K562 (cell line): ENCODE measurements at regions not wholly inside any gene's neighbourhood (a gene's known extent, or its start where the extent isn't known, plus 50 kb on each side); places are given as distances from the start of the nearest gene placed in this dataset.
"Not testable (repeated sequence)": the region's sequence is repeated elsewhere in the genome, so short reads cannot be mapped to it uniquely, and the experiment has no call there.

ENCODE experiments used
- ATAC-seq: fragments of 200-7000 bp; cut with Tn5 transposase; 3 replicates; pipeline ENCODE4 v1.9.1; 2020; ENCODE audit warnings: moderate library complexity
- BruUV-seq: library from RNA; stranded (reverse); fragments of 400-500 nt; replicated peaks from 2 replicates; lab custom pipeline; 2021; lab: Mats Ljungman, UMichigan
- CTCF ChIA-PET: fragments of 300-600 bp; formaldehyde crosslinking; extraction: SDS; loops from one replicate; lab custom pipeline; 2021; ENCODE audit warnings: low intra/inter-chr PET ratio; lab: Yijun Ruan, JAX
- POLR2A ChIA-PET: fragments of 300-600, 350-650 bp; sonication (Branson Sonifier 250); formaldehyde crosslinking; extraction: SDS; loops from one replicate; lab custom pipeline; 2021; ENCODE audit warnings: antibody characterized with exemption, inconsistent platforms; lab: Yijun Ruan, JAX
- DNase-seq, 4 experiments: peaks; one replicate each; pipeline versions ENCODE4 v3.0.0 to v3.0.0-alpha.2; 2011 to 2018; ENCODE audit warnings: low spot score in 3 of 4, mixed read lengths in 3 of 4; ENCODE audit errors: extremely low read depth in 1 of 4
- FAIRE-seq: peaks from 2 replicates; lab custom pipeline; 2011; peaks lifted over from hg19 to GRCh38; lab: Jason Lieb, UNC
- H2AFZ ChIP-seq: 2 replicates; pipeline ENCODE4 v1.6.0; 2011; ENCODE audit warnings: low read depth, low read length, control low read depth, inconsistent platforms
- H3K27ac ChIP-seq: fragments of 200-600 bp; 3 replicates; pipeline ENCODE4 v1.8.0; 2011; ENCODE audit warnings: low read depth, mild to moderate bottlenecking, control low read depth, inconsistent platforms, low read length, moderate library complexity, mixed read lengths; ENCODE audit errors: extremely low read depth
- H3K27me3 ChIP-seq, 2 experiments: fragments of 300-600 bp in 1 of 2; 2 replicates in 1 of 2; 3 replicates in 1 of 2; pipeline versions ENCODE4 v1.6.0 to v1.8.0; 2011; ENCODE audit warnings: inconsistent platforms in 2 of 2, low read length in 2 of 2, mild to moderate bottlenecking in 1 of 2, mixed read lengths in 1 of 2, moderate library complexity in 1 of 2; ENCODE audit not compliant: control insufficient read depth in 2 of 2, insufficient read depth in 2 of 2
- H3K36me3 ChIP-seq: fragments of 300-600 bp; 3 replicates; pipeline ENCODE4 v1.8.0; 2011; ENCODE audit warnings: mild to moderate bottlenecking, low read length, inconsistent platforms; ENCODE audit not compliant: control insufficient read depth, insufficient read depth
- H3K4me1 ChIP-seq, 2 experiments: fragments of 200-600 bp in 1 of 2; replicated peaks in 1 of 2; 2 replicates in 1 of 2; 3 replicates in 1 of 2; pipeline versions ENCODE4 v1.5.1 to v1.8.0; 2011; ENCODE audit warnings: inconsistent platforms in 2 of 2, low read length in 2 of 2, mild to moderate bottlenecking in 1 of 2, mixed read lengths in 1 of 2, moderate library complexity in 1 of 2; ENCODE audit not compliant: control insufficient read depth in 2 of 2, insufficient read depth in 2 of 2
- H3K4me2 ChIP-seq: 2 replicates; pipeline ENCODE4 v1.6.1; 2011; ENCODE audit warnings: low read length, control low read depth, inconsistent platforms, mixed read lengths; ENCODE audit not compliant: insufficient read depth
- H3K4me3 ChIP-seq: fragments of 200-600 bp; sonication (generic), shearing (Covaris generic); 2 replicates; pipeline ENCODE4 v1.5.1; 2016; ENCODE audit warnings: control low read depth, inconsistent platforms
- H3K79me2 ChIP-seq: fragments of 200-600 bp; 3 replicates; pipeline ENCODE4 v1.8.0; 2011; ENCODE audit warnings: low read length, inconsistent platforms; ENCODE audit not compliant: control insufficient read depth, insufficient read depth
- H3K9ac ChIP-seq, 2 experiments: 2 replicates each; pipeline versions ENCODE4 v1.6.0 to v1.6.1; 2011; ENCODE audit warnings: low read depth in 2 of 2, low read length in 2 of 2, control low read depth in 1 of 2, inconsistent platforms in 1 of 2, mild to moderate bottlenecking in 1 of 2, mixed read lengths in 1 of 2; ENCODE audit not compliant: insufficient read depth in 1 of 2
- H3K9me1 ChIP-seq: one replicate; pipeline ENCODE4 v1.6.0; 2011; ENCODE audit warnings: inconsistent platforms, mild to moderate bottlenecking, low read length, moderate library complexity; ENCODE audit not compliant: control insufficient read depth, insufficient read depth
- H3K9me3 ChIP-seq: replicated peaks from 2 replicates; pipeline ENCODE4 v1.5.1; 2011; ENCODE audit warnings: low read depth, low read length, inconsistent platforms; ENCODE audit not compliant: control insufficient read depth, insufficient read depth
- H4K20me1 ChIP-seq: replicated peaks from 2 replicates; pipeline ENCODE4 v1.6.1; 2011; ENCODE audit warnings: low read length, inconsistent platforms, mixed read lengths; ENCODE audit not compliant: control insufficient read depth, insufficient read depth
- ARNT ChIP-seq, 2 experiments: fragments of 450-650 bp; IDR thresholded peaks; 2 replicates each; pipeline ENCODE4 v1.6.1; 2016; ENCODE audit warnings: mild to moderate bottlenecking in 1 of 2
- CEBPB ChIP-seq: fragments of 450-650 bp; IDR thresholded peaks from 2 replicates; pipeline ENCODE4 v1.6.1; 2016; ENCODE audit warnings: missing genetic modification characterization, missing compliant biosample characterization
- KLF16 ChIP-seq: IDR thresholded peaks from 2 replicates; pipeline ENCODE4 v1.6.1; 2016; ENCODE audit warnings: antibody characterized with exemption
- ZNF239 ChIP-seq: fragments of 250-450 bp; sonication (Bioruptor Pico); IDR thresholded peaks from 2 replicates; pipeline ENCODE4 v1.4.0; 2020; ENCODE audit warnings: mild to moderate bottlenecking
- ZNF41 ChIP-seq: fragments of 250-450 bp; sonication (Bioruptor Pico); conservative IDR thresholded peaks from 2 replicates; pipeline ENCODE4 v1.4.0; 2020; ENCODE audit warnings: mild to moderate bottlenecking
- WGBS: fragments of 100-300 bp; shearing (Covaris generic); methylation state at CpG from one replicate; pipeline ENCODE4 v1.1.6; 2016; ENCODE audit warnings: low coverage, mixed read lengths; ENCODE audit not compliant: insufficient coverage; ENCODE audit errors: missing lambda C conversion rate; 5-methylcytosine and 5-hydroxymethylcytosine counted together
- in situ Hi-C: fragments of 300-500 bp; cut with MboI; formaldehyde crosslinking; loops from 4 replicates; pipeline ENCODE4 v1.15.0; 2018; ENCODE audit warnings: inconsistent platforms, mixed read lengths
- intact Hi-C: fragments of 100-400 bp; cut with micrococcal nuclease; formaldehyde crosslinking; loops from 2 replicates; pipeline ENCODE4 v1.14.2; 2022

GRCh38 chr2:57703407-57703806, 343.2 kb upstream of the VRK2 start:
- no peaks in the 10 kb centered on the region for H3K27me3 ChIP-seq
- FAIRE-seq, result no peak

GRCh38 chr2:57707794-57708193, 338.8 kb upstream of the VRK2 start:
- H3K9ac ChIP-seq, BruUV-seq, FAIRE-seq, POLR2A ChIA-PET, H3K9me3 ChIP-seq, H3K9me1 ChIP-seq, H3K27ac ChIP-seq, H4K20me1 ChIP-seq, DNase-seq, H3K27me3 ChIP-seq, ATAC-seq, CTCF ChIA-PET, H3K79me2 ChIP-seq, H3K36me3 ChIP-seq, H3K4me1 ChIP-seq, H3K4me2 ChIP-seq, H3K4me3 ChIP-seq, in situ Hi-C loops, H2AFZ ChIP-seq, intact Hi-C loops: not testable (repeated sequence)
- 1% methylated on average over 7 of the region's 8 CpGs for WGBS

More at GRCh38 chr2:57703407-57703806, 343.2 kb upstream of the VRK2 start:
- DNase-seq (no peak), ATAC-seq (no peak)
- H4K20me1 ChIP-seq, result no peaks in the 10 kb centered on the region
- H3K27ac ChIP-seq, result no peak overlapping the region
- 0% methylated on average over 3 of the region's 3 CpGs for WGBS
- TF ChIP-seq KLF16 (no peak), ARNT (IDR thresholded peaks at IDR 0.05) (no peak), ZNF41 (no peak), ZNF239 (CRISPR knock-in tag) (no peak), CEBPB (tag) (no peak)
- no peaks in the 10 kb centered on the region for H3K4me1 ChIP-seq
- in situ Hi-C loops, result no loop called here
- no peak overlapping the region for H3K4me2 ChIP-seq
- no peak overlapping the region for H3K4me3 ChIP-seq
- CTCF ChIA-PET, result no interaction called here
- H3K79me2 ChIP-seq, result no peaks in the 10 kb centered on the region
- BruUV-seq, result no TSS peak
- no peaks in the 10 kb centered on the region for H3K36me3 ChIP-seq
- H3K9ac ChIP-seq, result no peak overlapping the region
- intact Hi-C loops, result no loop called here
- H3K9me3 ChIP-seq, result no peaks in the 10 kb centered on the region
- H3K9me1 ChIP-seq, result no peaks in the 10 kb centered on the region
- POLR2A ChIA-PET, result no interaction called here
- no peak overlapping the region for H2AFZ ChIP-seq
